HepG2 (cell line): ENCODE measurements at regions not wholly inside any gene's neighbourhood (a gene's known extent, or its start where the extent isn't known, plus 50 kb on each side); places are given as distances from the start of the nearest gene placed in this dataset.

Source experiments
- BHLHE40 ChIP-seq: IDR thresholded peaks from 2 replicates; pipeline ENCODE4 v1.6.1; 2011; ENCODE audit warnings: low read length, improper control_type of control experiment
- ETV6 ChIP-seq: sonication (generic); formaldehyde crosslinking; conservative IDR thresholded peaks from 2 replicates; pipeline ENCODE4 v1.4.0; 2020; ENCODE audit warnings: missing genetic modification reagents
- FOSL2 ChIP-seq: sonication (generic); formaldehyde crosslinking; IDR thresholded peaks from 2 replicates; pipeline ENCODE4 v1.4.0; 2020; ENCODE audit warnings: missing genetic modification reagents
- FOXA3 ChIP-seq: IDR thresholded peaks from 2 replicates; pipeline ENCODE4 v1.6.1; 2016; ENCODE audit warnings: missing genetic modification reagents, missing compliant biosample characterization
- FOXO1 ChIP-seq: sonication (generic); formaldehyde crosslinking; IDR thresholded peaks from 2 replicates; pipeline ENCODE4 v1.4.0; 2020; ENCODE audit warnings: missing genetic modification reagents
- GABPA ChIP-seq, 2 experiments: IDR thresholded peaks; 2 replicates each; pipeline ENCODE4 v1.6.1; 2011 to 2016; ENCODE audit warnings: low read depth in 2 of 2, low read length in 1 of 2, missing biosample characterization in 1 of 2, missing genetic modification characterization in 1 of 2
- HHEX ChIP-seq: IDR thresholded peaks from 2 replicates; pipeline ENCODE4 v1.6.1; 2016; ENCODE audit warnings: control low read depth
- HNF4A ChIP-seq: sonication (generic); formaldehyde crosslinking; IDR thresholded peaks from 2 replicates; pipeline ENCODE4 v1.4.0; 2020; ENCODE audit warnings: missing genetic modification reagents
- IRF2 ChIP-seq: IDR thresholded peaks from 2 replicates; pipeline ENCODE4 v1.6.1; 2018; ENCODE audit warnings: missing genetic modification reagents, missing compliant biosample characterization
- KDM1A ChIP-seq: IDR thresholded peaks from 2 replicates; pipeline ENCODE4 v1.6.1; 2016; ENCODE audit warnings: missing compliant biosample characterization
- KDM4B ChIP-seq: sonication (generic); formaldehyde crosslinking; IDR thresholded peaks from 2 replicates; pipeline ENCODE4 v1.4.0; 2020; ENCODE audit warnings: missing genetic modification reagents
- KLF9 ChIP-seq: IDR thresholded peaks from 2 replicates; pipeline ENCODE4 v1.6.1; 2016; ENCODE audit warnings: low read depth
- MXD4 ChIP-seq: IDR thresholded peaks from 2 replicates; pipeline ENCODE4 v1.6.1; 2016; ENCODE audit warnings: mild to moderate bottlenecking, missing biosample characterization, missing genetic modification reagents
- NCOA2 ChIP-seq: sonication (generic); formaldehyde crosslinking; IDR thresholded peaks from 2 replicates; pipeline ENCODE4 v1.8.0; 2022; ENCODE audit warnings: inconsistent platforms
- NFE2L1 ChIP-seq: sonication (generic); formaldehyde crosslinking; IDR thresholded peaks from 2 replicates; pipeline ENCODE4 v1.4.0; 2020; ENCODE audit warnings: missing genetic modification reagents, mild to moderate bottlenecking, borderline replicate concordance
- NR2F1 ChIP-seq, 2 experiments: fragments of 450-650 bp in 1 of 2; formaldehyde crosslinking in 1 of 2; IDR thresholded peaks; 2 replicates each; pipeline versions ENCODE4 v1.5.0 to v1.6.1; 2016 to 2020; ENCODE audit warnings: mild to moderate bottlenecking in 1 of 2, missing compliant biosample characterization in 1 of 2, missing genetic modification reagents in 1 of 2, moderate library complexity in 1 of 2
- RORA ChIP-seq: sonication (generic); formaldehyde crosslinking; IDR thresholded peaks from 2 replicates; pipeline ENCODE4 v1.5.0; 2020; ENCODE audit warnings: mild to moderate bottlenecking, missing genetic modification reagents, moderate library complexity
- RXRA ChIP-seq: sonication (generic); formaldehyde crosslinking; IDR thresholded peaks from 2 replicates; pipeline ENCODE4 v1.5.1; 2020; ENCODE audit warnings: missing genetic modification reagents
- SOX6 ChIP-seq, 2 experiments: fragments of 450-650 bp in 1 of 2; sonication (generic) in 1 of 2; formaldehyde crosslinking in 1 of 2; IDR thresholded peaks; 2 replicates each; pipeline versions ENCODE4 v1.4.0 to v1.6.1; 2017 to 2020; ENCODE audit warnings: antibody characterized with exemption in 1 of 2, mild to moderate bottlenecking in 1 of 2, missing genetic modification reagents in 1 of 2
- ZNF121 ChIP-seq: sonication (generic); formaldehyde crosslinking; IDR thresholded peaks from 2 replicates; pipeline ENCODE4 v1.5.0; 2020; ENCODE audit warnings: mild to moderate bottlenecking, missing genetic modification reagents
- ZNF331 ChIP-seq: sonication (generic); formaldehyde crosslinking; IDR thresholded peaks from 2 replicates; pipeline ENCODE4 v1.4.0; 2020; ENCODE audit warnings: missing genetic modification reagents
- ZNF549 ChIP-seq: sonication (generic); formaldehyde crosslinking; IDR thresholded peaks from 2 replicates; pipeline ENCODE4 v1.5.0; 2020; ENCODE audit warnings: missing genetic modification reagents
- ZNF792 ChIP-seq: IDR thresholded peaks from 2 replicates; pipeline ENCODE4 v1.6.1; 2016
- TF ChIP-seq, protein P1 (sequence below): sonication (generic); formaldehyde crosslinking; IDR thresholded peaks from 2 replicates; pipeline ENCODE4 v1.5.0; 2020; ENCODE audit warnings: missing genetic modification reagents
- TF ChIP-seq, protein P2 (sequence below): IDR thresholded peaks from 2 replicates; pipeline ENCODE4 v1.6.1; 2016; ENCODE audit warnings: missing compliant biosample characterization, missing genetic modification reagents, borderline replicate concordance
- TF ChIP-seq, protein P3 (sequence below): sonication (generic); formaldehyde crosslinking; IDR thresholded peaks from 2 replicates; pipeline ENCODE4; 2020; ENCODE audit warnings: missing genetic modification reagents, mild to moderate bottlenecking, borderline replicate concordance
- TF ChIP-seq, protein P4 (sequence below): sonication (generic); formaldehyde crosslinking; IDR thresholded peaks from 2 replicates; pipeline ENCODE4 v1.5.1; 2020; ENCODE audit warnings: mild to moderate bottlenecking, missing genetic modification reagents, borderline replicate concordance

DNA sequence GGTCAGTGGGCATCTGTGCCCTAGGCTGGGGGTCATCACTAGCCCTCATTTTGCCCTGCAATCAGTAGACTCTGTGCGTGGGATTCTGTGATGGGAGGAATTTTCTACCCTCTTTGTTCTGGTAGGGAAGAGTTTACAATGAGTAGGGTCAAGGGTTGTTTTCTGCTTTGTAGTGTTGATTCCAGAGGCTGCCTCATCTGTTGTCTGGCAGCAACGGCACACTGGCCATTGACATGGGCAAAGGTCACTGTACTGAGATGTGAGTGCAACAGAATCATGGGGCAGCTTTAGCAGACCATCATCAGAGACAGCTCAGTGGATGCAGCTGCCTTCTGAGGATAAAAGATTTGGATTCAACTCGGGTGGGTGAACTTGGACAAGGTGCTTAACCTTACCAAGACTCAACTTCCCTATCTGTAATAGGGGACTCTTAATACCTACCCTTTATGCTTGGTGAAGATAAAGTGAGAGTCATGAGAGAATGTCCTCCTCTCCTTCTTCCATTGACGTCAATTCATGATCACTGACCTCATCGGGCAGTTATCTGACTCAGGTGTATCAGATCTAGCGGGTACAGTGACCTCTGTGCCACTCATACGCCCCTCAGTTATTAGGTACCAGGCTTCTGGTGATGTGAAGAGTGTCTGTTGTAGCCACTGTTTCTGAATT is 127.5 kb downstream of the RPLP1 start (continued):
- TF ChIP-seq NFE2L1 (no peak), FOSL2 (CRISPR knock-in tag) (peak; percentile 50; the same call in 1 of the 2 replicates), BHLHE40 (peak; percentile 44; the same call in 1 of the 2 replicates), HNF4A (CRISPR knock-in tag) (peak; percentile 65), FOXA3 (CRISPR knock-in tag) (peak; percentile 53; the same call in 1 of the 2 replicates), ETV6 (no peak), IRF2 (CRISPR knock-in tag) (no peak), KLF9 (CRISPR knock-in tag) (no peak), KDM1A (CRISPR knock-in tag) (peak; percentile 33; the same call in 1 of the 2 replicates), MXD4 (no peak), FOXO1 (CRISPR knock-in tag) (peak; percentile 70; the same call in 1 of the 2 replicates), SOX6 (IDR thresholded peaks at IDR 0.05) (no peak), SOX6 (CRISPR knock-in tag; IDR thresholded peaks at IDR 0.05) (peak; percentile 79), KDM4B (no peak), ZNF121 (CRISPR knock-in tag) (peak; percentile 41; the same call in 1 of the 2 replicates), ZNF549 (CRISPR knock-in tag) (no peak), NR2F1 (CRISPR knock-in tag; IDR thresholded peaks at IDR 0.05) (peak; percentile 40 to 54; a peak in 3 of 4 replicates), NCOA2 (CRISPR knock-in tag) (no peak), HHEX (CRISPR knock-in tag) (0 out of 2 replicates have a peak, but pooled peaks have one; percentile 29), RXRA (peak; percentile 44; the same call in 1 of the 2 replicates), ZNF331 (CRISPR knock-in tag) (0 out of 2 replicates have a peak, but pooled peaks have one; percentile 31), RORA (CRISPR knock-in tag) (no peak), GABPA (IDR thresholded peaks at IDR 0.05; ENCODE audit: low read depth, low read length) (no peak), GABPA (CRISPR knock-in tag; IDR thresholded peaks at IDR 0.05; ENCODE audit: low read depth) (no peak), ZNF792 (CRISPR knock-in tag) (no peak)
- TF ChIP-seq, protein P1, sequence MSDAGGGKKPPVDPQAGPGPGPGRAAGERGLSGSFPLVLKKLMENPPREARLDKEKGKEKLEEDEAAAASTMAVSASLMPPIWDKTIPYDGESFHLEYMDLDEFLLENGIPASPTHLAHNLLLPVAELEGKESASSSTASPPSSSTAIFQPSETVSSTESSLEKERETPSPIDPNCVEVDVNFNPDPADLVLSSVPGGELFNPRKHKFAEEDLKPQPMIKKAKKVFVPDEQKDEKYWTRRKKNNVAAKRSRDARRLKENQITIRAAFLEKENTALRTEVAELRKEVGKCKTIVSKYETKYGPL (CRISPR knock-in tag), result no peak
- TF ChIP-seq, protein P2, sequence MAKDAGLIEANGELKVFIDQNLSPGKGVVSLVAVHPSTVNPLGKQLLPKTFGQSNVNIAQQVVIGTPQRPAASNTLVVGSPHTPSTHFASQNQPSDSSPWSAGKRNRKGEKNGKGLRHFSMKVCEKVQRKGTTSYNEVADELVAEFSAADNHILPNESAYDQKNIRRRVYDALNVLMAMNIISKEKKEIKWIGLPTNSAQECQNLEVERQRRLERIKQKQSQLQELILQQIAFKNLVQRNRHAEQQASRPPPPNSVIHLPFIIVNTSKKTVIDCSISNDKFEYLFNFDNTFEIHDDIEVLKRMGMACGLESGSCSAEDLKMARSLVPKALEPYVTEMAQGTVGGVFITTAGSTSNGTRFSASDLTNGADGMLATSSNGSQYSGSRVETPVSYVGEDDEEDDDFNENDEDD (CRISPR knock-in tag), result no peak
- TF ChIP-seq, protein P3, sequence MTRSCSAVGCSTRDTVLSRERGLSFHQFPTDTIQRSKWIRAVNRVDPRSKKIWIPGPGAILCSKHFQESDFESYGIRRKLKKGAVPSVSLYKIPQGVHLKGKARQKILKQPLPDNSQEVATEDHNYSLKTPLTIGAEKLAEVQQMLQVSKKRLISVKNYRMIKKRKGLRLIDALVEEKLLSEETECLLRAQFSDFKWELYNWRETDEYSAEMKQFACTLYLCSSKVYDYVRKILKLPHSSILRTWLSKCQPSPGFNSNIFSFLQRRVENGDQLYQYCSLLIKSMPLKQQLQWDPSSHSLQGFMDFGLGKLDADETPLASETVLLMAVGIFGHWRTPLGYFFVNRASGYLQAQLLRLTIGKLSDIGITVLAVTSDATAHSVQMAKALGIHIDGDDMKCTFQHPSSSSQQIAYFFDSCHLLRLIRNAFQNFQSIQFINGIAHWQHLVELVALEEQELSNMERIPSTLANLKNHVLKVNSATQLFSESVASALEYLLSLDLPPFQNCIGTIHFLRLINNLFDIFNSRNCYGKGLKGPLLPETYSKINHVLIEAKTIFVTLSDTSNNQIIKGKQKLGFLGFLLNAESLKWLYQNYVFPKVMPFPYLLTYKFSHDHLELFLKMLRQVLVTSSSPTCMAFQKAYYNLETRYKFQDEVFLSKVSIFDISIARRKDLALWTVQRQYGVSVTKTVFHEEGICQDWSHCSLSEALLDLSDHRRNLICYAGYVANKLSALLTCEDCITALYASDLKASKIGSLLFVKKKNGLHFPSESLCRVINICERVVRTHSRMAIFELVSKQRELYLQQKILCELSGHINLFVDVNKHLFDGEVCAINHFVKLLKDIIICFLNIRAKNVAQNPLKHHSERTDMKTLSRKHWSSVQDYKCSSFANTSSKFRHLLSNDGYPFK, result no peak
- TF ChIP-seq, protein P4, sequence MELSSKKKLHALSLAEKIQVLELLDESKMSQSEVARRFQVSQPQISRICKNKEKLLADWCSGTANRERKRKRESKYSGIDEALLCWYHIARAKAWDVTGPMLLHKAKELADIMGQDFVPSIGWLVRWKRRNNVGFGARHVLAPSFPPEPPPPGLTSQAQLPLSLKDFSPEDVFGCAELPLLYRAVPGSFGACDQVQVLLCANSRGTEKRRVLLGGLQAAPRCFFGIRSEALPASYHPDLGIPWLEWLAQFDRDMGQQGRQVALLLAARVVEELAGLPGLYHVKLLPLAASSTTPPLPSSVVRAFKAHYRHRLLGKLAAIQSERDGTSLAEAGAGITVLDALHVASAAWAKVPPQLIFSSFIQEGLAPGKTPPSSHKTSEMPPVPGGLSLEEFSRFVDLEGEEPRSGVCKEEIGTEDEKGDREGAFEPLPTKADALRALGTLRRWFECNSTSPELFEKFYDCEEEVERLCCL, result no peak
